Pancreas (tissue), 10 donors: ENCODE measurements at regions not wholly inside any gene's neighbourhood (a gene's known extent, or its start where the extent isn't known, plus 50 kb on each side); places are given as distances from the start of the nearest gene placed in this dataset.

Source experiments
- ATAC-seq, 4 donors: fragments of 200-7000 bp; cut with Tn5 transposase; one replicate each; pipeline versions ENCODE4 v1.8.0 to v1.9.1; 2020; ENCODE audit warnings: mild to moderate bottlenecking in 4 of 4, moderate library complexity in 4 of 4
- DNase-seq, 6 donors: peaks; one replicate each; pipeline ENCODE4 v3.0.0-alpha.2; 2020
- FAIRE-seq: peaks from 2 replicates; lab custom pipeline; 2012; peaks lifted over from hg19 to GRCh38; lab: Jason Lieb, UNC
- H3K27ac ChIP-seq, 4 donors: fragments of 200-600 bp; sonication (generic); 1 replicate in 3 of 4; 2 replicates in 1 of 4; pipeline versions ENCODE4 v1.5.0 to v1.8.0; 2020
- H3K27me3 ChIP-seq, 4 donors: fragments of 200-600 bp; one replicate each; pipeline ENCODE4 v1.8.0; 2021
- H3K36me3 ChIP-seq, 3 donors: fragments of 200-600 bp; sonication (generic) in 1 of 3; one replicate each; pipeline versions ENCODE4 v1.5.0 to v1.8.0; 2020 to 2021
- H3K4me1 ChIP-seq, 3 donors: fragments of 200-600 bp; one replicate each; pipeline ENCODE4 v1.8.0; 2021
- H3K4me3 ChIP-seq, 4 donors: fragments of 200-600 bp; sonication (generic) in 2 of 4; one replicate each; pipeline versions ENCODE4 v1.5.0 to v1.8.0; 2020 to 2021
- H3K9me3 ChIP-seq, 4 donors: fragments of 200-600 bp; one replicate each; pipeline ENCODE4 v1.8.0; 2021
- WGBS, 2 donors: extraction: QIAGEN DNeasy Blood & Tissue Kit; methylation state at CpG; one replicate each; pipeline ENCODE4 v1.1.7; 2013; 5-methylcytosine and 5-hydroxymethylcytosine counted together
- intact Hi-C, 3 donors: fragments of 100-400 bp; cut with DNase I; formaldehyde crosslinking; loops; one replicate each; pipeline versions ENCODE4 v1.11.1 to v1.14.2; 2022
- TF ChIP-seq, protein P1 (sequence below), 4 donors: fragments of 200-600 bp; sonication (generic) in 3 of 4; IDR thresholded peaks; one replicate each; pipeline versions ENCODE4 v1.5.0 to v1.8.0; 2021; ENCODE audit warnings: antibody characterized with exemption in 4 of 4
- donor health status: healthy with polysubstance abuse.
- donor health status: DM: no; HTN: no; CAD: no; lungs with moderate emphysema.
- donor health status: DM: no; HTN: no; CAD: no.
- donor health status: control.
- donor health status: control.
- donor health status: Bipolar disorder and iron deficiency.
- donor health status: DM: yes; HTN: yes; CAD: no.
- donor health status: DM: no; HTN: no; CAD: no.
- donor health status: DM: no; HTN: no; CAD: no.
- donor health status: DM: yes; HTN: yes; CAD: no.

DNA sequence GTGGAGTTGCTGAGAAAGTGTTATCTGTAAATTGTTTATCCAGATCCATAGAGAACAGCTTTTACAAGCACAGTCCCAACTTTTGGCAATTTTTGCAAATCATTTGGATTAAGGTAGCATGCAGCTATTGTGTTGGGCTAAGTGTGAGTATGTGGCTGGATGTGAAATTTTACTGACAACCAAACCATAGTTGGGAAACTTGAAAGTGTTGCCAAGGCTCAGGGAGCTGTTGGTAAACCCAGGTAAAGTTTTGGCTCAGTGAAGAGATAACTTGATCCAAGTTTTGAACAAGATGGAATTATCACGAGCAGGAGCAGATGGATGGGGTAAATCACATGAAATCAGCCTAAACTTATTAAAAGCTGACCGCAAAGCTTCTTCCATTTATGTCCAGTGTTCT lies 90.0 kb upstream of the HES1 start:
- H3K27ac ChIP-seq: no peak overlapping the region
- no peak overlapping the region for H3K4me3 ChIP-seq
- peaks cover 6 to 10% (median 9%) of the 10 kb centered on the region in 3 donors for H3K4me1 ChIP-seq
- no peak for ATAC-seq
- H3K36me3 ChIP-seq: no peaks in the 10 kb centered on the region
- FAIRE-seq: no peak
- TF ChIP-seq, protein P1, sequence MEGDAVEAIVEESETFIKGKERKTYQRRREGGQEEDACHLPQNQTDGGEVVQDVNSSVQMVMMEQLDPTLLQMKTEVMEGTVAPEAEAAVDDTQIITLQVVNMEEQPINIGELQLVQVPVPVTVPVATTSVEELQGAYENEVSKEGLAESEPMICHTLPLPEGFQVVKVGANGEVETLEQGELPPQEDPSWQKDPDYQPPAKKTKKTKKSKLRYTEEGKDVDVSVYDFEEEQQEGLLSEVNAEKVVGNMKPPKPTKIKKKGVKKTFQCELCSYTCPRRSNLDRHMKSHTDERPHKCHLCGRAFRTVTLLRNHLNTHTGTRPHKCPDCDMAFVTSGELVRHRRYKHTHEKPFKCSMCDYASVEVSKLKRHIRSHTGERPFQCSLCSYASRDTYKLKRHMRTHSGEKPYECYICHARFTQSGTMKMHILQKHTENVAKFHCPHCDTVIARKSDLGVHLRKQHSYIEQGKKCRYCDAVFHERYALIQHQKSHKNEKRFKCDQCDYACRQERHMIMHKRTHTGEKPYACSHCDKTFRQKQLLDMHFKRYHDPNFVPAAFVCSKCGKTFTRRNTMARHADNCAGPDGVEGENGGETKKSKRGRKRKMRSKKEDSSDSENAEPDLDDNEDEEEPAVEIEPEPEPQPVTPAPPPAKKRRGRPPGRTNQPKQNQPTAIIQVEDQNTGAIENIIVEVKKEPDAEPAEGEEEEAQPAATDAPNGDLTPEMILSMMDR (IDR thresholded peaks at IDR 0.05): no peak
- no peaks in the 10 kb centered on the region for H3K9me3 ChIP-seq
- no peak for DNase-seq
- intact Hi-C loops: no loop called here
- H3K27me3 ChIP-seq: no peaks in the 10 kb centered on the region
- WGBS, 2 donors: 91 to 96% methylated on average over 2 of the region's 2 CpGs

DNA sequence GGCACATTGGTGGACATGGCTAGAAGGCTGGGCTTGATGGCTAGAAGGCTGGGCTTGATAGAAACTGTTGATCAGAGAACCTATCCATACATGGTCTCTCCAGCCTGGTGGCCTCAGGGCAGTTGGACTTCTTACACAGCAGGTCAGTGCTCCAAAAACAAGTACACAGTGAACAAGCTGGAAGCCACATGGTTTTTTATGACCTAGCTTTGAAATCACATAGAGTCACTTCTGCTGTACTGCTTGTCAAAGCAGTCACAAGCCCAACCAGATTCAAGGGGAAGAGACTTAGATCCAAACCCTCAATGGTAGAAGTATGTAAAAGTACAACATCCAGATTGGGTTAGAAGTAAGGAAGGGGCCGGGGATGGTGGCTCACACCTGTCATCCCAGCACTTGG lies 89.4 kb upstream of the HES1 start:
- 95 to 100% methylated on average over 1 of the region's 1 CpG for WGBS, 2 donors
- DNase-seq: no peak
- Histone ChIP-seq H3K36me3 (no peaks in the 10 kb centered on the region), H3K9me3 (no peaks in the 10 kb centered on the region), H3K27me3 (no peaks in the 10 kb centered on the region), H3K27ac (peak overlapping the region; percentile 27 to 72 (median 62)), H3K4me3 (no peak overlapping the region), H3K4me1 (peaks cover 6 to 10% (median 9%) of the 10 kb centered on the region in 3 donors)
- peak in 2 of 4 donors; percentile 3 to 18 for ATAC-seq
- no peak for FAIRE-seq
- intact Hi-C loops: no loop called here
- TF ChIP-seq, protein P1 (IDR thresholded peaks at IDR 0.05): no peak

DNA sequence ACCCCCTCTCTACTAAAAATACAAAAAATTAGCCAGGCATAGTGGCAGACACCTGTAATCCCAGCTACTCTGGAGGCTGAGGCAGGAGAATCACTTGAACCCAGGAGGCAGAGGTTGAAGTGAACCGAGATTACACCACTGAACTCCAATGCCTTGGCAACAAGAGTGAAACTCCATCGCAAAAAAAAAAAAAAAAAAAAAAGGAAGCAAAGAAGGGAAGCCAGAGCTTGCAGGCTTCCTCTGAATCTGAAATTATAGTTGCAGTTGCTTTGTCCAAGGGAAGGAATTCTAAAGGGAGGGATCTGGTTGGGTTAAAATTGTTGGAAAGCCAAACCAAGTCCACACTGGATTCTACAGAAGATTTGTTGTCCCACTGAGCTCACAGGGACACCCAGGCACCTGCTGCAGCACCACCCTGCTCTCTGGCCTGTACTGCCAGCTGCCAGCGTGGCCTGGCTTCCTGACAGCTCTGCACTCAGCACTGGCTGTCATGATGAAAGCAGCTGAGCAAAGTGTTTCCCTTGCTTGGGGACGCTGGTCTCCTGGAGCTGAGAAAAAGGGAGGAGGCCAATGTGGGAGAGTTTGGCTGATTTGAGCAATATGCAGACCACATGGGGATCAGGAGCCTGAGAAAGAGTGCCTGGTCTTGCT lies 88.8 kb upstream of the HES1 start:
- Histone ChIP-seq H3K4me3 (no peak overlapping the region), H3K27me3 (no peaks in the 10 kb centered on the region), H3K36me3 (no peaks in the 10 kb centered on the region), H3K4me1 (peaks cover 6 to 10% (median 9%) of the 10 kb centered on the region in 3 donors), H3K27ac (peak overlapping the region; percentile 27 to 72 (median 62)), H3K9me3 (no peaks in the 10 kb centered on the region)
- FAIRE-seq (no peak), DNase-seq (peak; percentile 80 to 90 (median 86)), ATAC-seq (peak; percentile 98 to 99 (median 98))
- WGBS, 2 donors: 3 to 6% methylated on average over 4 of the region's 4 CpGs
- intact Hi-C loops: no loop called here
- TF ChIP-seq, protein P1 (IDR thresholded peaks at IDR 0.05): no peak

DNA sequence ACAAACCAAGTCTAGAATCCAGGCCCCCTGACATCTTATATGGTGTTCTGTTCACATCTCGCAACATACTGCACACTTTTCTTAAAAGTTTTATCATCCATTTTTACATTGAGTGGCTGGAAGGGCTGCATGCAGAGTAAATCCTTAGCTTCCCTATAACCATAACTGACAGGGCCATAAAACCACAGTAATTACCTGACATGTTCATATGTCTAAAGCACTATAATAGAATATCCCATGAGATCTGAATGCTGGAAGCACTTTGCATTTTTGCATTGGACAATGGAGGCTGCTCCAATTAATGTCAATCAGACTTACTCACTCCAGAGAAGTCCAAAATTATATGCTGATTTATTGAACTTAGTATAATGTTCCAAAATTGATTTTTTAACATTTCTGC lies 86.6 kb upstream of the HES1 start:
- no peak for FAIRE-seq
- no peak for DNase-seq
- TF ChIP-seq, protein P1 (IDR thresholded peaks at IDR 0.05): no peak
- Histone ChIP-seq H3K4me3 (no peak overlapping the region), H3K27me3 (no peaks in the 10 kb centered on the region), H3K27ac (no peak overlapping the region), H3K4me1 (peaks cover 6 to 10% (median 9%) of the 10 kb centered on the region in 3 donors), H3K36me3 (no peaks in the 10 kb centered on the region), H3K9me3 (no peaks in the 10 kb centered on the region)
- no peak for ATAC-seq
- 96 to 97% methylated on average over 1 of the region's 1 CpG for WGBS, 2 donors
- intact Hi-C loops: no loop called here

DNA sequence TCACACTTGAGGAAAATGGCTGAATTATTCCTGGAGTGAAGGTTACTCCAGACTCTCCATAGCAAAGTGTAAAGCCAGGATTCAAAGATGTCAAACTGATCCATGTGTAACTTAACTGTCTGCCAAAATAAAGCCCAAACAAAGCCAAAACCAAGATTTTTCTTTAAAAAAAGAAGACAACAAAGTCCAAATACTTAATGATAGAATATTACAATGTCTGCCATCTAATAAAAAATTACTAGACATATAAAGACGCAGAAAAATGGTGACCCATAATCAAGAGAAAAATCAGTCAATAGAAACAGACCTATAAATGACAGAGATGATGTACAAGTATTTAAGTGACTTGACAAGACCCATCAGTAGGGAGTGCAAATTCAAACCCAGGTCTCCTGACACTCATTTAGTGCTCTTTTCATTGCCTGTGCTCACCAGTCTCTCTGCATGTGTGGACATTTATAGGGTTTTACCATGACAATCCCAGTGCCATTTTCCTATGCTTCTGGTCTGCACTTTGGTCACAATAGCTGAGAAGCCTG lies 85.1 kb upstream of the HES1 start:
- no peak for DNase-seq
- FAIRE-seq: no peak
- Histone ChIP-seq H3K4me3 (no peak overlapping the region), H3K36me3 (no peaks in the 10 kb centered on the region), H3K4me1 (peaks cover 6 to 10% (median 9%) of the 10 kb centered on the region in 3 donors), H3K27ac (no peak overlapping the region), H3K27me3 (no peaks in the 10 kb centered on the region), H3K9me3 (no peaks in the 10 kb centered on the region)
- TF ChIP-seq, protein P1 (IDR thresholded peaks at IDR 0.05): no peak
- no peak for ATAC-seq
- WGBS, 2 donors: 95 to 98% methylated on average over 1 of the region's 1 CpG
- intact Hi-C loops: no loop called here
